ENCODE measurements at regions not wholly inside any gene's neighbourhood (a gene's known extent, or its start where the extent isn't known, plus 50 kb on each side); places are given as distances from the start of the nearest gene placed in this dataset.
"Not testable (repeated sequence)": the region's sequence is repeated elsewhere in the genome, so short reads cannot be mapped to it uniquely, and the experiment has no call there.

DNA sequence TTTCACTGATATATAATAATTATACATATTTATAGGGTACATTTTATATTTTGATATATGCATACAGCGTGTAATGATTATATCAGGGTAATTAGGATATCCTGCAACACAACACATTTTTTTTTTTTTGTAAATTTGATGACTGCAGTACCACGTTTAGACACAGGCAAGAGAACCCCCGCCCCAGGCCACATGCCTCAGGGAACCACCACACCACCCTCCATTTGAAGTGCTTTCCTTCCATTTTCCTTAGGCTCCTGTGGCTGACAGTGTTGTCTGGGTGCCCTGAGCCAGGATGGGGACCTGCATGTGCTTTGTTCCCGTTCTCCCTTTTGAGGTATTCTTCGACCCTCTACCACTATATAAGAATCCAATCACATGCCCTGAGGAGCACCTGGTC lies 161.6 kb upstream of the CTAGE1 start:
- no peaks in the 10 kb centered on the region for H3K27me3 ChIP-seq (ENCODE audit: low read depth)

DNA sequence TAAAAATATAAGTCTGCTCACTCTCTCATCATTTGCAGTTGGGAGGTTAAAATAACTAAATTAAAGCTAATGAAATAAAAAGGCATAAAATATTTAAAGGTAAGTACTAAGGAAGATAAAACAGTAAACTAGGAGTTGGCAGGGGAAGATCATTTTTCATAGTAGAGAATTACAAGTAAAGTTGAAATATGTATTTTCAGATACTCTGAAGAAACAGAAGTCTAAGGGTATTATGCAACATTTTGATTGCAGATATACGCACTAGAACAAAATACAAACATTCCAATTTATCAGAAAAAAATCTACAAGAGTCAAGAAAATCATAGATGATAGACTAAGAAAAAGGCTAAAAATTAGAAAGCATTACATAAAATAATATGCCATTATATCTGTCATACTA lies 167.6 kb upstream of the CTAGE1 start:
- H3K27me3 ChIP-seq (ENCODE audit: low read depth), result no peaks in the 10 kb centered on the region
- H3K36me3 ChIP-seq, result no peaks in the 10 kb centered on the region
- H3K4me3 ChIP-seq, result no peak overlapping the region
- no peak for DNase-seq
- ATAC-seq, result no peak
- intact Hi-C loops (cut with DNase I), result no loop called here
- TF ChIP-seq CTCF (IDR thresholded peaks at IDR 0.05), result no peak
- no peaks in the 10 kb centered on the region for H3K4me1 ChIP-seq
- H3K27ac ChIP-seq, result no peak overlapping the region
- H3K9me3 ChIP-seq, result no peaks in the 10 kb centered on the region

More for the DNA sequence above, 161.6 kb upstream of the CTAGE1 start:
- Histone ChIP-seq H3K4me1 (no peaks in the 10 kb centered on the region), H3K36me3 (no peaks in the 10 kb centered on the region), H3K27ac (no peak overlapping the region), H3K9me3 (no peaks in the 10 kb centered on the region), H3K4me3 (no peak overlapping the region)
- ATAC-seq (no peak), DNase-seq (no peak)
- intact Hi-C loops (cut with DNase I), result no loop called here
- no peak for TF ChIP-seq CTCF (IDR thresholded peaks at IDR 0.05)

DNA sequence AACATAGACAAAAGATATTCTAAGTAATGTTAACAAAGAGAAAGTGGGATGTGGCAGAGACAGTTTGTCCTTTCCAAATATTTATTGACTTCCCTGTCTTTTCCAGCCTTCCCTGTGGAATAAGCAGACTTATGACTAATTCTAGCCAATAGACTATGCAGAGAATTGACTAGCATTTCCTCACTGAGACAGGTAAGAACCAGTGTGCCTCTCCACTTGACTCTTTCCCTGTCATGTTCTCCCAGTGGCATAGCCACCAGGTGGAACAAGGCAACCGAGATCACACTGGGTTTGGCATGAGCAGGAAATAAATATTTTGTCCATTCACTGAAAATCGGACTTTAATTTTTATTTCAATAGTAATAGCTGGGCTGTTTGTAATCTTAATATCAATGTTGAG lies 168.1 kb upstream of the CTAGE1 start:
- DNase-seq (no peak), ATAC-seq (no peak)
- Histone ChIP-seq H3K9me3 (no peaks in the 10 kb centered on the region), H3K27me3 (ENCODE audit: low read depth) (no peaks in the 10 kb centered on the region), H3K4me1 (no peaks in the 10 kb centered on the region), H3K36me3 (no peaks in the 10 kb centered on the region), H3K27ac (no peak overlapping the region), H3K4me3 (no peak overlapping the region)
- intact Hi-C loops (cut with DNase I), result no loop called here
- TF ChIP-seq CTCF (IDR thresholded peaks at IDR 0.05), result no peak

DNA sequence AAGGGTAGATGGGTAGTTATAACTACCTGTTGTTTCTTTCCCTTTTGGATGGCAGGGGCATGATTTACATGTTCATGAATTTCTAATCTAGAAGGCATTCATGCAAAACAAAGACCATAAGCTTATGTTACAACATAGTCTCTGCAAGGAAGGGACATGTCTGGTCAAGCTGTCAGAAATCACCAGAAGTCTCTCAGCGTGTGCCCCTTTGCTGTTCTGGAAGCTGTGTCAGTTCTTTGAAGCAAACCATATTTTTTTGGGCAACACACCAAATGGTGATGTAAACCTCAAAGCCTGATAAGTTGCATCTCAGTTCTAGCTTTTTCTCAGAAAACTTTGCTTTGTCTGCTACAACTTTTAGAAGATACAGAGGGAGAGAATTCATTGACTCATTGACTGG lies 173.5 kb upstream of the CTAGE1 start:
- no peak overlapping the region for H3K4me3 ChIP-seq
- H3K27ac ChIP-seq, result no peak overlapping the region
- ATAC-seq (no peak), DNase-seq (no peak)
- H3K27me3 ChIP-seq (ENCODE audit: low read depth), result no peaks in the 10 kb centered on the region
- no peaks in the 10 kb centered on the region for H3K36me3 ChIP-seq
- no peaks in the 10 kb centered on the region for H3K9me3 ChIP-seq
- H3K4me1 ChIP-seq, result no peaks in the 10 kb centered on the region
- intact Hi-C loops (cut with DNase I), result no loop called here
- no peak for TF ChIP-seq CTCF (IDR thresholded peaks at IDR 0.05)

DNA sequence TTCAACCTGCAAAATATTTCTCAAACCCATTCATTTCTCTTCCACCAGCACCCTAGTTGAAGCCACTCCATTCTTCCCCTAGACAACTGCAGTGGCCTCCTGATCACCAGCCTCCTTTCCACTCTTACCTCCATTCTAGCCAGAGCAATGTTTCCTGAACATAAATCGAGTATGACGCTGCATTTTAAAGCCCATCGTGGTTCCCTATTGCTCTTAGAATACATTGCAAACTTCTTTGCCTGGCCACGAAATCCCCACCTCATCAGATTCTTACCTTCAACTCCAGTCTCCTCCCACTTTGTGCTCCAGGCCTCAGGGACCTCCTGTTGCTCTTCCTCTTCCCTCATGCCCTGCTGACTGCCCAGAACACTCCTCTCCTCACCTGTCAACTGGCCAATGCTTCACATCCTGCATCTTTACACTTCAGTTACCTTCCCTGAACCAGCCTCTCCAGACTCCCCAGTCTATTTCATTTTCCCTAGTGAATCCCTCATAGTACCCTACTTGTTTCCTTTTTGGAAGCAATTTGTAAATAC lies 176.5 kb upstream of the CTAGE1 start:
- no peak for TF ChIP-seq CTCF (IDR thresholded peaks at IDR 0.05)
- no peak overlapping the region for H3K27ac ChIP-seq
- intact Hi-C loops (cut with DNase I), result no loop called here
- no peak for ATAC-seq
- no peak for DNase-seq
- H3K4me3 ChIP-seq, result no peak overlapping the region
- H3K27me3 ChIP-seq (ENCODE audit: low read depth), result no peaks in the 10 kb centered on the region
- no peaks in the 10 kb centered on the region for H3K4me1 ChIP-seq
- no peaks in the 10 kb centered on the region for H3K36me3 ChIP-seq
- no peaks in the 10 kb centered on the region for H3K9me3 ChIP-seq

DNA sequence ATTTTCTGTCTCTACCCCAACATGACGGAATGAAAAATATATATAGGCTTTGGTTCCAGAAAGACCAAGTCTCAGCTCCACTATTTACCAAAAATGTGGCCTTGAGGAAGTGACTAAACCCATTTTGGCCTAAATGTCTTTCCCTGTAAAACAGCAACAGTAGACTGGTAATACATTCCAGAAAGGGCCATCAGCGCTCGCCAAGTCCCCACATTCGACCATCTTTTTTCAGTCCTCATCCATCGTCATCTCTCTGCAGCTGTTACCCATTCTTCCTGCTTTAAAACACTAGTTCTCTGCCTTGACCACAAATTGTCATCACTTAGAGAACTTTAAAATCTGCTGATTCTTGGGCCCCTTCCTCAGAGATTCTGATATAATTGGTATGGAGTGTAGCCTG lies 183.8 kb upstream of the CTAGE1 start:
- no peak overlapping the region for H3K4me3 ChIP-seq
- no peak for ATAC-seq
- intact Hi-C loops (cut with DNase I), result no loop called here

DNA sequence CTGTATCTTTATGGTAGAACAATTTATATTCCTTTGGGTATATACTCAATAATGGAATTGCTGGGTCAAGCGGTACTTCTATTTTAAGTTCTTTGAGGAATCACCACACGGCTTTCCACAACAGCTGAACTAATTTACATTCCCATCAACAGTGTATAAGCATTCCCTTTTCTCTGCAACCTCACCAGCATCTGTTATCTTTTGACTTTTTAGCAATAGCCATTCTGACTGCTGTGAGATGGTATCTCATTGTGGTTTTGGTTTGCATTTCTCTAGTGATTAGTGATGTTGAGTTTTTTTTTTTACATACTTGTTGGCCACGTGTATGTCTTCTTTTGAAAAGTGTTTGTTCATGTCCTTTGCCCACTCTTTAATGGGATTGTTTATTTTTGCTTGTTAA lies 184.7 kb upstream of the CTAGE1 start:
- ATAC-seq; H3K4me3 ChIP-seq; DNase-seq; H3K9me3 ChIP-seq; H3K27ac ChIP-seq; H3K27me3 ChIP-seq (ENCODE audit: low read depth); intact Hi-C loops (cut with DNase I); H3K36me3 ChIP-seq: not testable (repeated sequence)
- H3K4me1 ChIP-seq, result peaks cover 27% of the 10 kb centered on the region

More for the DNA sequence above, 183.8 kb upstream of the CTAGE1 start:
- no peaks in the 10 kb centered on the region for H3K27me3 ChIP-seq (ENCODE audit: low read depth)
- H3K9me3 ChIP-seq, result no peaks in the 10 kb centered on the region
- TF ChIP-seq CTCF (IDR thresholded peaks at IDR 0.05), result no peak
- no peaks in the 10 kb centered on the region for H3K36me3 ChIP-seq
- no peak overlapping the region for H3K27ac ChIP-seq
- peaks cover 20% of the 10 kb centered on the region for H3K4me1 ChIP-seq
- no peak for DNase-seq
